ENCODE measurements at regions not wholly inside any gene's neighbourhood (a gene's known extent, or its start where the extent isn't known, plus 50 kb on each side); places are given as distances from the start of the nearest gene placed in this dataset.

DNA sequence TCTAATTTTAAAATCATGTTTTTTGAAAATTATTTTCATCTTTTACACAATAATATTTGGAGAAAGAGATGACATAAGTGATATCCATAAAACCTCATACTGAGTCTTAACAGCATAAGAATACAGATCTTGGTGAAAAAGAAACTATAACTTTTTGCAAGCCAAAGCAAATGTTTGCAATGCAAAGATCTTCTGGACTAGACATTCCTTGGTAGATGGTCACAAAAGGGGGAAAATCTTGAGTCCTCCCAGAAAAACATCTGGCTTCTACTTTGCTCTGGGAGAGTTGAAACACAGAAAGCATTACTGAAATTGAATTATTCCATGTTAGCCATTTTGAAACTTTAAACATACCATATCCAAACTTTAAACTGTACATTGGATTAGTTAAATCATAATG, 308.2 kb downstream of the ANXA1 start:
- no peak for DNase-seq
- no peak for ATAC-seq

DNA sequence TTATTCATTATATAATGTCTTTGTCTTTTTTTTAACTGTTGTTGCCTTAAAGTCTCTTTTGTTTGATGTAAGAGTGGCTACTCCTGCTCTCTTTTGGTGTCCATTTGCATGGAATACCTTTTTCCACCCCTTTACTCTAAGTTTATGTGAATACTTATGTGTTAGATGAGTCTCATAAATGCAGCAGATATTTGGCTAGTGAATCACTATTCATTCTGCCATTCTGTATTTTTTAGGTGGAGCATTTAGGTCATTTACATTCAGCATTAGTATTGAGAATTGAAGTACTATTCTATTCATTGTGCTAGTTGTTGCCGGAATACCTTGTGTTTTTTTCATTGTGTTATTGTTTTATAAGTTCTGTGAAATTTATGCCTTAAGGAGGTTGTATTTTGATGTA, 317.1 kb downstream of the ANXA1 start:
- DNase-seq (no peak), ATAC-seq (no peak)

DNA sequence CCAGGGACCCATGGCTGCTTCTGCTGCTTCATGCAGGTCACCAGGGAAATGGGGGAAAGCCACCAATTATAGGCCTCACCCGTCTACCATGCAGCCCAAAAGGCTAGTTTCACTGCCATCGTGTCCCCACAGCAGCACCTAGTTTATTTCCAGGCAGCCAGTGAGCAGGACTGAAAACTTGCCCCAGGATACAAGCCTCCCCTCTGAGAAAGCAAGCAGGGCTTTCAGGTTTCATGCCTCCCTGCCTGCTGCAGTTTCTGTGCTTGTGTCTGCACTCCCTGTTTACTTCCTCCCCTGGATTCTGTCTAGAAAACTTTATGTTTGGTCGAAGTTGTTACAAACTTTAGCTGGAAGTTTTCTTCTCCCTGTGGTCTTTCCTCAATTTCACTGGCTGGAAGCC, 319.1 kb downstream of the ANXA1 start:
- ATAC-seq (no peak), DNase-seq (no peak)

DNA sequence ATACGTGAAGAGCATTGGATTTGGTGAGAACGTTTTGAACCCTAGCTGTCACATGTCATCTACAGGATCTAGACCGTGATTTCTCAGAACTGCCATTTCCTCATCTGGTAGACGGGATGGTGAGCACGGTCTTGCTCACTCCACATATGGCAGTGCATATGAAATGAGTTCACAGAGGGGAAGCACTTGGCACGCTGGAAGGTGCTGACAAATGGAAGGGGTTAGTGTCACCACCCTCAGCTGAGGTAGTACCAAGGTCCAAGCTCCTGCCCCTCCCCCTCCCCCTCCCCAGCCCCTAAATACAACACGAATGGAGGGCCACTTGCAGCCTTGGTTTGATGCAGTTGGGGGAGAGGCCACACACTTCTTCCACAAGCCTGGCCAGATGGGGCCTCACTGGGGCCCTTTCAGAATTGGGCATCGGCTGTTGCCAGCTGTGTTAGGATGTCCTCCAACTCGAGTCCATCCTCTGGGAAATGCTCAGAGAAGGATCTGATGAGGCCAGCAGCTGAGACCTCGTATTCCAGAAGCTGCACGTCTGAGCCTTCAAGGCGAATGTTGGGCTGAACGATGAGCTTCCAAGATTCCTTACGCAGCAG, 322.4 kb downstream of the ANXA1 start:
- no peak for DNase-seq
- no peak for ATAC-seq

DNA sequence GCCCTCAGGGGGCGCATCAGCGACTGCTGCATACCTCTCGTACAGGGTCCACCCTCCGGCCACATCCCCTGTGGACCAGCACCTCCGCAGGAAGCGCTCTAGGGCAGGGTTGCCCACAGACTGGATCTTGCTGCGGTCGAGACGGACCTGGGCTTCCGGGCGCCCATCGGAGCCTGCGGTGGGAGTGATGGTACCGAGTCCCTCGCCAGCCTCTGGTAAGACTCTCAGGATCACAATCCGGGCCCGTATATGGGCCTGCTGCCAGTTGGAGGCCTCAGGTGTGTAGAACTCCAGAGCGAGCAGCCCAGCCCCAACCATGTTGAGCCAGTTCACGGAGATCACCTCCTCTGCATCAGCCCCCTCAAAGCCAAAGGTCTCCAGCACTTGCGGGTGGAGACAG, 323.0 kb downstream of the ANXA1 start:
- ATAC-seq (no peak), DNase-seq (no peak)

DNA sequence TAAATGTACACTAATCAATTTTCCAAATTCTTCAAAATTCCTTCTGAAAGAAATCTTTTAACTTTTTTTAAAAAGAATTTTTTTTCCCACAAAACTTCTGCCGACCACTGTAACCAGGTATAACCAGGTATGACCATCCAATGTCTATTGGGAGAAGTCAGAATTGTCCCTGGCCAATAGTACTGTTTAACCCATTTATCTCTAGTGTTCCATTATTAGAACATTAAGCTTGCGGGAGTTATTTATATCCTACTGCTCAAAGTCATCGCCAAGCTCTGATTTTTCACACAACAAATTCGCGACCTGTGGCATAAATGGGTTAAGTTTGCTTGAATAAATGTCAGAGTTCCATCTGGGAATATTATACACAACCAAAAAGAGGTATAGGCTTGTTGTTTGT, 343.2 kb downstream of the ANXA1 start:
- DNase-seq (no peak), ATAC-seq (no peak)

DNA sequence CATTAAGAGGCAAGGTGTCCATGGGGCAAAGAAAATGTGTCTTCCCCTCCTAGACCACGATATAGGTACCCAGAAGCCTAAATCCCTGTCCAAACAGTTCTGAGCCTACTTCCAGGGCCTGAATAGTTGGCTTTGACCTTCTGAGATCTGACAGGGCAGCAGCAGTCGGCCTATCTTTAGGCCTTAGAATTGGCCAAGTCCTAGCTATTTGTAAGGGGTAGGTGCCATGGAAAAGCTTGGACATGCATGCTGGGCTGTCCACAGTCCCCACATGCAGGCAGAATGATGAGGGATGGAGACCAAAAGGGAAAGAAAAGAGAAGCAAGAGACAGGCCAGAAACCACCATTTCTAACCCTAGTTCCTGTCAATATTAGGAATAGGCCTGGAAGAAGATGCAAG, 346.1 kb downstream of the ANXA1 start:
- no peak for ATAC-seq
- DNase-seq, result no peak

DNA sequence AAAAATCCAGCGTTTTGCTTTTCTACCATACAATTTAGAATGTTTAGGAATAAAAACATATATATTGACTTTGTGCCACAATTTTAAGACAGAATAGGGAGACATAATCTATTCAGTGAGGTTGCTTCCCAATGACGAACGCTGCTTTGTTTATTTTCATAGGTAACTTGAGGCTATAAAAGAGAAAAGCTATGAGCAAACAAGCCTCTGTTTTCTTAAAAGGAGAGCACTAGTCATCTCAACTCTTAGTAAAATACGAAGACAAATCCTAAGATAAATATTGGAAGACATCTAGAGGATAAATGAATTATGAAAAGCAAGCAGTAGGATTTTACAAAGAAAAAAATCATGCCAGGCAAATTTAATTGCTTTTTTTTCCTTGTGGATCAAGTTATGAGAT, 363.6 kb downstream of the ANXA1 start:
- no peak for ATAC-seq

DNA sequence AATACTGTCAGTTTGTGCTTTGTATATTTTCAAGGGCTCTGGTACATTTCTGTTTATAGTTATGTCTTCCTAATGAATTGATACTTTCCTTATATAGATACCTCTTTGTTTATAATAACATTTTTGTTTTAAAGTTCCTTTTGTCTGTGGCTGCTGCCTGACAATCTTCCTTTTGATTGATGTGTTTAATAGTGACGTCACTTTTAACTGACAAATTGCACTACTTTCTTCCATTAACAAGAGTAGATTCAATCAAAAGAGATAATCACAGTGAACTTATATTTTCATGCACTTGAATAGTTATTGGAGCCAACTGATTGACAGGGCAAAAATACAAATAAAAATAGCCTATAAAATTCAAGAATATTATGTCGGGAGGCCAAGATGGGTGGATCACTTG, 371.7 kb downstream of the ANXA1 start:
- DNase-seq, result no peak
- no peak for ATAC-seq

More for the DNA sequence above, 363.6 kb downstream of the ANXA1 start:
- DNase-seq, result no peak

DNA sequence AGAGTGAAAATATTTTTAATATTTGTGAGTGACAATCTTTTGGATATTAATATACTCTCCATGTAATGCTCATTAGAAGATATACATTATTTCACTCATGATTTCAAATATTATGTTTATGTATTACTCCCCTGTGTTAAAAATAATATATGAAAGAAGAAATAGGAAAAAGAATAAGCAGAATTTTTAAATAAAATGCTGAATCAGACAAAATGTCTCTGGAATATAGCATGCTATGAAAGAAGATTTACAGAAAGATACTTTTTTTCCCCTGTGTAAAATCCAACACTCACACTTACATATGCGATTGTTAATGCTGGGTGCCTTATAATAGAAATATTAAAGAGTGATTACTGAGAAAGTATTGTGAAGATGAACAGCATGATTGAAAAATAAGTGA, 373.7 kb downstream of the ANXA1 start:
- ATAC-seq, result no peak

DNA sequence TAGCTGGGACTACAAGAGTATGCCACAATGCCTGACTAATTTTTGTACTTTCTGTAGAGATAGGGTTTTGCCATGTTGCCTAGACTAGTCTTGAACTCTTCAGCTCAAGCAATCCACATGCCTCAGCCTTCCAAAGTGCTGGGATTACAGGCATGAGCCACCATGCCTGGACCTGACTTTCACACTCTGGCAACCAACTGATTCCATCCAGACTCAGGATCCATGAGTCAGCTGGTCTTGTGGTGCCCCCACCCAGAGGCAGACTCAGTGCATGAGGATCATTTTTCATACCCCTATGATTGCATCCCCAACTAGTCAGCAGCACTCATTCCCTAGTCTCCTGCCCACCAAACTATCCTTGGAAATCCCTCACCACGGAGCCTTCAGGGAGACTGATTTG, 375.9 kb downstream of the ANXA1 start:
- no peak for DNase-seq
- ATAC-seq, result no peak

More for the DNA sequence above, 373.7 kb downstream of the ANXA1 start:
- no peak for DNase-seq

DNA sequence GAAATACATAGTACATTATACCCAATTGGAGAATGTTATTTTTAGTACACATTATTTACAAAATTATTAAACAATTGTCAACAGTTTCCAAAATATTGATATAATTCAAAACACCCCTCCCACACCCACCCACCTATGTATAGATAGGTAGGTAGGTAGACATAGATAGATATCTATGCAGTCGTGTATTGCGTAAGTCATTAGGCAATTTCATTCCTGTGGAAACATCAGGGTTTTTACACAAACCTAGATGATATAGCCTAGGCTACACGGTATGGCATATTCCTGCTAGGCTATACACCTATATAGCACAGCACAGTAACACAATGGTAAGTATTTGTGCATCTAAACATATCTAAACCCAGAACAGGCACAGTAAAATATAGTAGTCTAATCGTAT, 377.3 kb downstream of the ANXA1 start:
- no peak for DNase-seq
- no peak for ATAC-seq

DNA sequence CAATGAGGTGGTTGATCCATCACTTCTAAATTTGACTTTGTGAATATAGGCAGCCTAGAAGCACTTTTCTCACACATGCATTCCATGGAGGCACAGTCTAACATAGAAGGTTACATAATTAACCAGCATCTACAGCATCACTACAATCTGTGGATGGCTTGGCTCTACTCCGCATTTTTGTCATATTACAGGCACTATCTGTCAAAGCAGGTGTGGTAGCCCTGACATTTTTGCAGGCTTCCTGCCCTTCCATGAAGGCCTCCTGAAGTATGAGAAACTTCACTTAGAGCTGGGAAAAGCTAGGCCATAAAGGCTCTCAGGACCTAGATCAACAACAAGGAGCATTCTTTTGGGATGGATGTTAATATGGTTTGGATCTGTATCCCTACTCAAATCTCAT, 378.0 kb downstream of the ANXA1 start:
- DNase-seq (no peak), ATAC-seq (no peak)

DNA sequence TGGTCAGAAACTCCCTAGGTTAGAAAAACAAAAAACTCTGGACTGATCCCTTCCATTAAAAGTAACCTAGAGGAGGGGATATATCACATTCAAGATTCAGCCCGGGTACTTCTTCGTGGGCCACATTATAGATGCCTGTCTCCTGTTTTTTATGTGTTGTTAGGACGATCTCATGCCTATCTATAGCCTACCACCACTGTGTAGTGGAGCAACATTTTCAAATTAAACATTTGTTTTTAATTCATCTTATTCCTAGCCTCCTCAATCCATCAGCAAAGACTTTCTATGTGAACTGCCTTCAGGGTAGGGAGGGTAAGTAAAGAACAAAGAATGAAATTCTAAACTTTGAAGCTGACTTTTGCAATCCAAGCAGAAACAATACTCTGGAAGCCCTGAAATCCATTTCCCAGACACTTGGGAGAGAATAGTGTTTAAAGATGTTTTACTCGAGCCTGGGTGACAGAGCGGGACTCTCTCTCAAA, 379.4 kb downstream of the ANXA1 start:
- ATAC-seq, result no peak

DNA sequence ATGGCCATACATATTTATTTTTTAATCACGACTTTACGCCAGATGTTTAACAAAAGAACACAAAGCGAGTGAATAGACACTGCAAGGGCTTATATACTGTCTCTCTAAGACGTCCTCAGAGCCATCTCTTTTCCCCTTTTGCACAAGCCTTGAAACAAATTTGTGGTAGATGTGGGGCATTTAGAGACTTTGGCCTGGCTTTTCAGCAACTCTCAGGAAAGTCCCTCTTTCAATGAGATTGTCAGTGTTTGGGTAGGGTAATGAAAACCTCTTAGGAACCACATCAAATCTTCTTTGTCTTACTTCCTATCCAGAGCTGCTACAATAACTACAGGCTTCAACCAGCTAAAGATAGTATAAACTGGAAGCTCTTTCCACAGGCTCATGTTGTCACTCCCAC, 380.0 kb downstream of the ANXA1 start:
- DNase-seq, result no peak
- no peak for ATAC-seq

More for the DNA sequence above, 379.4 kb downstream of the ANXA1 start:
- DNase-seq, result no peak

DNA sequence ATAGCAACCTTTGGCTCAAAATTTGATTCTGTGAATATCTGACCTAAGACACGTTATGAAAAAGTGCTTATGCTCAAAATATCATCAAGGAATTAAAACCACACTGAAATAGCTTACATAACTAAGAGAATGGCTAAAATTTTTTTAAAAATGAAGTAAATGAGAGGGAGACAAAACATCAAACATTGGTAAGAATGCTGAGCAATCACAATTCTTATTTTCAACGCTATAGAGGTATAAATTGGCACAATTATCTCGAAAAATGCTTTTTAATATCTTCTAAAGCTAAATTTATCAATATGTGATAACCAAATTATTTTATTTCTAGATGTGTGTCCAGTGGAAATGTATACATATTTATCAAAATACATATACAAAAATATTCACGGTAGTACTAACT, 381.3 kb downstream of the ANXA1 start:
- ATAC-seq (no peak), DNase-seq (no peak)

DNA sequence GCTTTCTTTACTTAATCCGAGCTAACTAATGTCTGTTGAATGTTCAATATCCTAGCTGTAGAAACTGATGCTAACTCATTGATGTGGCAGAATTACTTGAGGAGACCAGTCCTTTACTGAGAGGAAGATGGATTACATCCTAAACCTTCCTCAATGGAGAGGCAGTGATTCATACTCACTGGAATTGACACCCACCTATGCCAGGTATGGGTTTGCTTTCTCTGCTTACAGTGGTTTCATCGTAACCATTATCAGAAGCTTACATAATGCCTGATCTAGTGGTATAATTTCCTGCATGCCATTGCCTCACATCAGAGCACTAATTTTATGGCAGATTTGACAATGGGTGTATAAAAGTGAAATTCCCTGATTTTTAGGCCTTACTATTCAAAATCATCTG, 384.7 kb downstream of the ANXA1 start:
- DNase-seq (no peak), ATAC-seq (no peak)

DNA sequence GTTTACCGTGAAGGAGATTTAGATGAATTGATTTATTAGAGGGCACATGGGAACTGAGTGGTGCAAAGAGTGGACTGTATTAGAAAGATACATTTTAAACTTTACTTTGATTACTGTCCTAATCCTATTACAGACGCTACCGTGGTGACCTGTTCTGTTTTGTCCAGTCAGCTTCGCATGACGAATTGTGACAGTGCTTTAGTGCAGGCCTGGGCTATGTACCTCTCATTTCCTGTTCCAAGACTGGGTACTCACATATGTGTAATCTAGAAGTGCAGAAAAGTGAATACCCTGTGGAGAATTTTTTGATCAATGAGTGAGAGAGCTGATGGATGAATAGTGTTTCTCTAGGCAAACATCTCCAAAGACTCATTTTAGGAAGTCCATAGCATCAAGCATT, 385.9 kb downstream of the ANXA1 start:
- DNase-seq (no peak), ATAC-seq (no peak)

DNA sequence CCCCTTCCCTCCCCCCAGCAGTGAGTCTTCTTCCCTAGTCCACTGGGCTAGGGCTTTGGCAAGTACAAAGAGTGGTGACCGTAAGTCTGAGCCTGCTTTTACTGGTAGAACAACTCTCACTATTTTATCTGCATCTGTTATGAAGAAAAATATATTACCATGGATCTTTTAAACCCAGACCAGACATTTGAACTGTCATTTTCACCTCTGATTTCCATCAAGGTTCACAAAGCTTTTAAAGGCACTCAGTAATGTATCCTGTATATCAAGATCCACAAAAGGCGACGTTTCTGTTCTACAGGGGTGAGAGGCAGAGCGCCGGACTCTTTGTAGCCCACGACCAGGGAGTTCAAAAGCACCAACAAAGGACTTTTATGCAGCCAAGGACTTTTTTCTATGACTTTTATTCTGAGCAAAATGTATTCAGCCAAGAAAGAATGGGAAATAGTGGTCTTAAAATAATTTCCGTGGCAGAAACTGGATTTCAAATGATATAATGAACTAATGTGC, 388.3 kb downstream of the ANXA1 start:
- ATAC-seq (no peak), DNase-seq (no peak)

DNA sequence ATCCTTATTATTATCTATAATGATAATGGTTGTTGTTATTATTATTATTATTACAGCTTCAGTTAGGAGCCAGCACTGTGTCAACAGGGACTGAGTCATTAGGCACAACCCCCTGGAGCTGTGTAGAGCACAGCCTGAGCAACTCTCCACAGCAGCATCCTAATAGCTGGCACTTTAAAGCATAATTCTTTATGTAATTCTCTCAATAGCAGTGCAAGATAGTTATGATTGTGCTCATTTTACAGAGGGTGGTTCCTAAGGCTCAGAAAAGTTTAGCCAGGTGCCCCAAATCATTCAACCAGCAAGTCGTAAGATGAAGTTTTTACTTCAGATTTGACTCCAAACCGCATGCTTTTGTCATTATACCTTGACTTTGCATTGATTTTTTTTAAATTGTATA, 390.3 kb downstream of the ANXA1 start:
- DNase-seq, result no peak
- ATAC-seq, result no peak

DNA sequence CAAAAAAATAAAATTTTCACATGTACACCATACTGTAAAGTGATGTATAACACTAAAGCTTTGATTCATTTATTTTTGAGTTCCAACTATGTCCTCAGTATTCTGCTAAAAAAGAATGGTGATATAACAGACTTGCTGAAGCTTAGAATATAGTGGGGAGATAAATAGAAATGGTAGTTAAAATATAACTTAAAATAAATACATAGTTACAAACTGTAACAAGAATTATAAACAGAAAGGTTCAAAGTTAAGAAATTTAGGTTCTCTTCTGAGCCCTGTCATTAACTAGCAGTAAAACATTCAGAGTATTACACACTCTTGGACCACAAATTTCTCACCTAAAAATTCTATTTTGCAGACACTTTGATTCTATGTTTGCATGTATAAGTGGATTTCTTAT, 392.1 kb downstream of the ANXA1 start:
- ATAC-seq, result no peak
- no peak for DNase-seq

DNA sequence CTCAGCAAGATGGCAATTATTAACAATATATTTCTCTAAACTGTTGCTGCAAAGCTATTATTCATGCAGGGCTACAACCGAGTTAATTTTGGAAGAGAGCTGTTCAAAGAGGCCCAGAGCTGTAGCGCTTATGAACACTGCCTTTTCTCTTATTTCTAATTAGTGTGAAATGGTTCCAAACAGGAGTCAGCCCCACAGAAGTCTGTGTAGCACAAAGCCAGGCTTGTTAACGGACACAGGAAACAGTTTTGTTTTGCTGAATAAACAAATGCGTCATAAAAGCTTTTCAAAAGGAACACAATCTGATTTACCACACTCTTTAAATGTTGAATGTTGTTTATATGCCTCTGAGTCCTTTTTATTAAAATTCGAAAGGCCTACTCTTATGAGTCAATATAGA, 396.5 kb downstream of the ANXA1 start:
- no peak for DNase-seq
- no peak for ATAC-seq

DNA sequence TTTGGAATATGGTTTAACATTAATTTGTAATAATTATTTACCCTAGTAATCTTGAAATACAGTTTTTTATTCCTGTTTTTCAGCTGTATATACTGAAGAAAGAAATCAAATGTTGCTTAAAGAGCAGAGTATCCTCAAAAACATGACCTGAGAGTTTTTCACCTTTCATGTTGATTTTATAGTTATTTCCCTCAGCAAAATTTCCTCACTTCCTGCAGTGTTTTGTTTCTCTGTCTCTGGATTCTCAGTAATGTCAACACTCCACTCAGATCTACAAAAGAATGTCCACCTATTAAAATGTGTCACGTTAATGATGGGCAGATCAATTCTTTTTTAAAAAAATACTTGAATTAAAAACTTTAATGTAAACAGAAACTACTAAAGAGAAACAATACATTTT, 398.3 kb downstream of the ANXA1 start:
- DNase-seq (no peak), ATAC-seq (no peak)

DNA sequence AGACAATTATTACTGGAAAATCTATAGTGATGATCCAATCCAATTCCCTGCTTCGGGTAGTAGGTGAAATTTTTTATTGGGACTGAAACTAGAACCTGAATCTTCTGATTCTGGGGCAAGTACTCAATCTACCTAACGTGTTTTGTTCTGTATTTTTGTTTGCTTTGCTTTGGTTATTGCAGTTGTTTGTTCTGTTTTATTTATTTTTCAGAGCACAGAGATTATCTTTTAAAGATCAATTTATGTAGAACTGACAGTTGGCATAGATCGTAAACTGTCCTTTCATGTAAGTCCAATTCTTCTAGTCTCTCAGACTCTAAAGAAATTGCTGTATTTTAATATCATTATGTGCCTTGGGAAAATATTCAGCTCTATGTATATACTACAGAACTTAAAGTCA, 401.6 kb downstream of the ANXA1 start:
- DNase-seq, result no peak
- no peak for ATAC-seq

DNA sequence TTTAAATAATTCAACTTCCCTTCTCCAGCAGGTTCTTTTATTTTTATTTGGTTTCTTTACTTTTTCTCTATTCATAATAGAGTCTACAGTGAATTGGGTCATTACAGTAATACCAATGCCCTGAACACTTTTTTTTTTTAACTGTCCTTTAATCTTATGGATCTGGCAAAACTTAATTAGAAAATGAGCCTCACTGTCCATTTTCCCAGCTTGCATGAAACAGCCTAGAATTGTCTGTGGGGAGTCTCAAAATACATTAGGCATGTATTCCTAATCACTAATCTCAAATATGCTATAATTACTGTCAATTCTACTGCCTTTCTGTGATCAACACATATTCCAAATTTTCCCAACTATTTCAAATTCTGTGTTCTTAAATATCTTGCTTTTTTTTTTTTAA, 406.8 kb downstream of the ANXA1 start:
- no peak for ATAC-seq
- DNase-seq, result no peak
